DOHH2 (cell line): ENCODE measurements at regions not wholly inside any gene's neighbourhood (a gene's known extent, or its start where the extent isn't known, plus 50 kb on each side); places are given as distances from the start of the nearest gene placed in this dataset.

Experiments used
- EZH2phosphoT487 ChIP-seq: fragments of 200-600 bp; sonication (generic); IDR thresholded peaks from 2 replicates; pipeline ENCODE4 v1.6.1; 2017; ENCODE audit warnings: borderline replicate concordance, mild to moderate bottlenecking, antibody characterized with exemption, low read length, moderate library complexity, mixed read lengths
- TF ChIP-seq, protein P1 (sequence below): fragments of 200-600 bp; sonication (generic); IDR thresholded peaks from one replicate; pipeline ENCODE4 v1.5.1; 2014; ENCODE audit warnings: antibody characterized with exemption, mild to moderate bottlenecking, low read depth, low read length; ENCODE audit not compliant: poor library complexity, severe bottlenecking

DNA sequence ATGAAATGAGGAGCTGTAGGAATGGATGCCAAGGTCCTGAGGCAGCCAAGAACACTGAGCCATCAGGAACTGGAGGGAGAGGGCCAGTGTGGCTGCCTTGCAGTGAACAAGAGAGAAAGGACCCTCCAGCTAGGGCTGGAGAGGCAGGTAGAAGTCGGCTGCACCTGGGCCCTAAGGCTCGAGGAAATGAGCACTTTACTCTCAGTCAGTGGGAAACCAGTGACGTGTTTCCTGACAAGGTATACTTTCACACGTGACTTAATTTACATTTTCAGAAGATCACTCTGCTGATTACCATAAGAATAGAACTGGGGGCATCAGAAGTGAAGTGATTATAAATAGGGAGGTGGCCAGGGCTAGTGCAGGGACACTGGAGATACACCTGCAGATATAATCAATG is 115.2 kb downstream of the C17orf67 start:
- TF ChIP-seq, protein P1, sequence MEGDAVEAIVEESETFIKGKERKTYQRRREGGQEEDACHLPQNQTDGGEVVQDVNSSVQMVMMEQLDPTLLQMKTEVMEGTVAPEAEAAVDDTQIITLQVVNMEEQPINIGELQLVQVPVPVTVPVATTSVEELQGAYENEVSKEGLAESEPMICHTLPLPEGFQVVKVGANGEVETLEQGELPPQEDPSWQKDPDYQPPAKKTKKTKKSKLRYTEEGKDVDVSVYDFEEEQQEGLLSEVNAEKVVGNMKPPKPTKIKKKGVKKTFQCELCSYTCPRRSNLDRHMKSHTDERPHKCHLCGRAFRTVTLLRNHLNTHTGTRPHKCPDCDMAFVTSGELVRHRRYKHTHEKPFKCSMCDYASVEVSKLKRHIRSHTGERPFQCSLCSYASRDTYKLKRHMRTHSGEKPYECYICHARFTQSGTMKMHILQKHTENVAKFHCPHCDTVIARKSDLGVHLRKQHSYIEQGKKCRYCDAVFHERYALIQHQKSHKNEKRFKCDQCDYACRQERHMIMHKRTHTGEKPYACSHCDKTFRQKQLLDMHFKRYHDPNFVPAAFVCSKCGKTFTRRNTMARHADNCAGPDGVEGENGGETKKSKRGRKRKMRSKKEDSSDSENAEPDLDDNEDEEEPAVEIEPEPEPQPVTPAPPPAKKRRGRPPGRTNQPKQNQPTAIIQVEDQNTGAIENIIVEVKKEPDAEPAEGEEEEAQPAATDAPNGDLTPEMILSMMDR = no peak
- no peak for TF ChIP-seq EZH2phosphoT487
